HG03103 (cell line): ENCODE measurements at regions not wholly inside any gene's neighbourhood (a gene's known extent, or its start where the extent isn't known, plus 50 kb on each side); places are given as distances from the start of the nearest gene placed in this dataset.
"Not testable (repeated sequence)": the region's sequence is repeated elsewhere in the genome, so short reads cannot be mapped to it uniquely, and the experiment has no call there.

Source experiments
- ATAC-seq: cut with Tn5 transposase; IDR thresholded peaks from one replicate; pipeline ENCODE4 v1.9.1; 2021; ENCODE audit warnings: low read depth; ENCODE audit not compliant: unreplicated experiment

GRCh38 chr14:40954448-40955130, 652.1 kb upstream of the LRFN5 start:
- not testable (repeated sequence) for ATAC-seq

GRCh38 chr14:40944521-40944920, 662.2 kb upstream of the LRFN5 start:
- no peak for ATAC-seq

GRCh38 chr14:40936861-40937260, 669.8 kb upstream of the LRFN5 start:
- no peak for ATAC-seq

GRCh38 chr14:40920380-40920779, 686.3 kb upstream of the LRFN5 start:
- ATAC-seq: no peak

GRCh38 chr14:40911141-40911540, 695.5 kb upstream of the LRFN5 start:
- no peak for ATAC-seq

- no peak for ATAC-seq
Measured at GRCh38 chr14:40909906-40910305, 696.8 kb upstream of the LRFN5 start.

- no peak for ATAC-seq
Measured at GRCh38 chr14:40903709-40904108, 703.0 kb upstream of the LRFN5 start.

GRCh38 chr14:40899435-40899834, 707.2 kb upstream of the LRFN5 start:
- no peak for ATAC-seq

- no peak for ATAC-seq
Measured at GRCh38 chr14:40894846-40895245, 711.8 kb upstream of the LRFN5 start.

GRCh38 chr14:40889126-40889525, 717.5 kb upstream of the LRFN5 start:
- ATAC-seq: no peak

- ATAC-seq: no peak
Measured at GRCh38 chr14:40887912-40888311, 718.8 kb upstream of the LRFN5 start.

GRCh38 chr14:40870252-40870651, 736.4 kb upstream of the LRFN5 start:
- ATAC-seq: no peak

GRCh38 chr14:40859055-40859454, 747.6 kb upstream of the LRFN5 start:
- ATAC-seq: no peak

GRCh38 chr14:40855343-40855742, 751.3 kb upstream of the LRFN5 start:
- no peak for ATAC-seq

GRCh38 chr14:40850191-40850590, 756.5 kb upstream of the LRFN5 start:
- no peak for ATAC-seq

- ATAC-seq: no peak
Measured at GRCh38 chr14:40847480-40847879, 759.2 kb upstream of the LRFN5 start.

GRCh38 chr14:40842816-40843215, 763.9 kb upstream of the LRFN5 start:
- ATAC-seq: no peak

- no peak for ATAC-seq
Measured at GRCh38 chr14:40841886-40842285, 764.8 kb upstream of the LRFN5 start.

- ATAC-seq: no peak
Measured at GRCh38 chr14:40838601-40839000, 768.1 kb upstream of the LRFN5 start.

- ATAC-seq: no peak
Measured at GRCh38 chr14:40806471-40806870, 800.2 kb upstream of the LRFN5 start.

GRCh38 chr14:40796168-40796567, 810.5 kb upstream of the LRFN5 start:
- ATAC-seq: no peak

GRCh38 chr14:40784860-40785259, 821.8 kb upstream of the LRFN5 start:
- no peak for ATAC-seq

- ATAC-seq: no peak
Measured at GRCh38 chr14:40762685-40763084, 844.0 kb upstream of the LRFN5 start.
